Astrocyte of the cerebellum (primary cell): ENCODE measurements at regions not wholly inside any gene's neighbourhood (a gene's known extent, or its start where the extent isn't known, plus 50 kb on each side); places are given as distances from the start of the nearest gene placed in this dataset.

Experiments used
- DNase-seq: peaks from one replicate; pipeline ENCODE4 v3.0.0-alpha.2; 2011; ENCODE audit warnings: low read depth
- H3K4me3 ChIP-seq: 2 replicates; pipeline ENCODE4 v1.5.1; 2011; ENCODE audit warnings: mild to moderate bottlenecking, low read depth, low read length, moderate library complexity
- CTCF ChIP-seq: IDR thresholded peaks from 2 replicates; pipeline ENCODE4 v1.5.1; 2012; ENCODE audit warnings: low read length, low read depth, moderate library complexity, mild to moderate bottlenecking; ENCODE audit errors: missing control alignments
- in situ Hi-C: cut with HindIII; loops from 2 replicates; pipeline ENCODE4 v1.10.0; 2017; ENCODE audit warnings: low sequenced_read_pairs

- peak; percentile 79 for DNase-seq
- no peak overlapping the region for H3K4me3 ChIP-seq
- TF ChIP-seq CTCF, result no peak
- in situ Hi-C loops, result no loop called here
Measured at GRCh38 chr18:22342625-22343024, 75.1 kb downstream of the CTAGE1 start.

GRCh38 chr18:22340331-22340730 lies 77.4 kb downstream of the CTAGE1 start:
- H3K4me3 ChIP-seq, result no peak overlapping the region
- in situ Hi-C loops, result no loop called here
- TF ChIP-seq CTCF, result no peak
- no peak for DNase-seq

- TF ChIP-seq CTCF, result no peak
- no peak for DNase-seq
- H3K4me3 ChIP-seq, result no peak overlapping the region
- in situ Hi-C loops, result no loop called here
Measured at GRCh38 chr18:22339913-22340312, 77.8 kb downstream of the CTAGE1 start.

GRCh38 chr18:22337833-22338232 lies 79.9 kb downstream of the CTAGE1 start:
- in situ Hi-C loops, result no loop called here
- no peak for TF ChIP-seq CTCF
- no peak for DNase-seq
- H3K4me3 ChIP-seq, result no peak overlapping the region

- H3K4me3 ChIP-seq, result no peak overlapping the region
- TF ChIP-seq CTCF, result no peak
- no peak for DNase-seq
- in situ Hi-C loops, result no loop called here
Measured at GRCh38 chr18:22337306-22337705, 80.4 kb downstream of the CTAGE1 start.

GRCh38 chr18:22336406-22336805 lies 81.3 kb downstream of the CTAGE1 start:
- TF ChIP-seq CTCF, result no peak
- in situ Hi-C loops, result no loop called here
- H3K4me3 ChIP-seq, result no peak overlapping the region
- DNase-seq, result no peak

- H3K4me3 ChIP-seq, result no peak overlapping the region
- in situ Hi-C loops, result no loop called here
- DNase-seq, result no peak
- TF ChIP-seq CTCF, result no peak
Measured at GRCh38 chr18:22335731-22336198, 82.0 kb downstream of the CTAGE1 start.
